HG03565 (cell line): ENCODE measurements at regions not wholly inside any gene's neighbourhood (a gene's known extent, or its start where the extent isn't known, plus 50 kb on each side); places are given as distances from the start of the nearest gene placed in this dataset.

Experiments
- ATAC-seq: cut with Tn5 transposase; IDR thresholded peaks from one replicate; pipeline ENCODE4 v1.9.1; 2021; ENCODE audit warnings: mild to moderate bottlenecking, moderate library complexity; ENCODE audit not compliant: unreplicated experiment

GRCh38 chr1:221150996-221151395 lies 271.8 kb downstream of the HLX start:
- no peak for ATAC-seq

GRCh38 chr1:221154932-221155331 lies 275.7 kb downstream of the HLX start:
- no peak for ATAC-seq

DNA sequence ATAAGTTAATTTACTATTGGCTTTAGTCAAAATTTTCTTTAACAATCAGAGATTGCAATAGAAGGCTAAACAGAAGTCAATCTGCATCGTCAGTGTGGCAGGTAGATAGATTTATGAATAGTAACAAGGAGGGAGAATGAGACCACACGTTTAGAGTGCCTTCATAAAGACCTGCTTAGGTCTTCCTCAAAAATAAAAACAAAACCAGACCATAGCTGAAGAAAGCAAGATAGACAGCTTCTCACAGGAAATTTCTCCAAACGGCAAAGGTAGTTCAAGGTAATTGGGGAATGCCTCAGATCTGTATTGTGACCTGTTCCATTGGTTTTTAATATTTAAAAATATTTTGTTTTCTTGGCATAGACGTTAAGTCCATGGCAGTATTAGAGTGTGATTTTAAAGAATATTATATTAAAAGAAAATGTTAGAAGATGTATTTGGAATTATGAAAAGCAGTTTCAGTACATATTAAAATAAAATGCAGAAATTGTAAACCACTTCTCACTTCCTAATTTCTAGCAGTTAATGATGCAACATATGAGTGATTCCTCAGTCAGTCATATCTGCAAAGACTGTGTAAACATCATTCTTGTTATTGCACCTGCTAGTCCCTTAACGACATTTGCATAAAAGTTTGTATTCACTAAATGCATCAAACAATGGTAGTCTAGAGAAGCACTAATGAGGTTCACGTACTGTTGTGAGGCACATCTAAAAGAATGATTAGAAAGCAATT lies 278.0 kb downstream of the HLX start:
- ATAC-seq, result peak; percentile 93

DNA sequence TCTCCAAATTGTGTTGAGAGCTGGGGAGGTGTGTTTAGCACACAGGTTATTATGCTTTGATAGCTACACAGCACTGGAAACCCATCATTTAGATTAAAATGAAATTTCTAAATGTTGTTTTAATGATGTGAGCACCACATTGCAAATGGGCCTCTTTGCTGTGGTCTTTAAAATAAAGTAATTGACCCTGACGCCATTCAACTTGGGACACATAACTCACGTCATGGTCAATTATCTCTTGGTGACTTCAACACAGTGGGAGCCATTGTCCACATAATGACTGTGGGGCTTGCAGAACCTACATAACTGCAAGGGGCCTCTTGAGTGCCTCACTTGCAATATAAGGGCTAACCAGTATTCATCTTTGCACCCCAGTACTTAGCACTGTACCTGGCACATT lies 280.4 kb downstream of the HLX start:
- no peak for ATAC-seq

DNA sequence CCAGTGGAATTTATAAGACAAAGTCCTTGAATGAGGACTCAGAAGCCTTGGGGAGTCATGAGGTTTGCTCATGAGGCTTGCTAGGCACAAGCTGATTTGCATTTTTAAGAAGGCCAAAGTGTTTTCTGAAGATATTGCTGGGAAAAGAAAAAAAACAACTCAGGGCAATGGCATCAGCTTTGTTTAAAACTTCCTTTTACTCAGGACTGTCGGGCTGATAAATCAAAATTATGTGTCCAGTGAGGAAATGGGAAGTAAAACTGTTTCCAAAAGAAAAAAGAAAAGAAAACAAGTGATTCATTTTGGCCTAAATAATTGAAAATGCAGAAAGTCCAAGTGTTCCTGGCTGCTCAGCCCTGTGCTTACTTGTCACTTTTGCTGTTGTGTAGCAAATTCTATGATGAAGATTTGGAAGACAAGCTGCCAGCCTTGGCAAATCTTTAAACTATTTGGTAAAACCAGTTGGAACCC lies 282.4 kb downstream of the HLX start:
- no peak for ATAC-seq

DNA sequence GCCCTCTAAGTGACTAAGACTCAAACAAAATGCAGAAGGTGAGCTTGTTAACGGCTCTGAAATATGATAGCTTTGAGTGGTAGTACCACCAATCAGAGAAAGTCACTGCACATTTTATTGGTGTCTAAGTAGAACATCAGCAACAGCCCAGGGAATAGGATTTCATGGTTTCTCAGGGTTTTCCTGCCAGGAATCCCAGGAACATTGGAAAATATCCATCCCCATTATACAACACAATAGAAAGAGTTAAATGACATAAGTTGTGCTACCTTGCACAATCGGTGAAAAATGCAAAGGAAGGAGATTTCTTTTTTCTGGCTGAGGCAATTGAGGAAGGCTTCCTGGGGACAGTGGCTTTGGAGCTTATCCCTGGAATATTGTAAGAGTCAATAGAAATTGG lies 283.1 kb downstream of the HLX start:
- no peak for ATAC-seq

GRCh38 chr1:221162939-221163338 lies 283.7 kb downstream of the HLX start:
- ATAC-seq, result no peak

DNA sequence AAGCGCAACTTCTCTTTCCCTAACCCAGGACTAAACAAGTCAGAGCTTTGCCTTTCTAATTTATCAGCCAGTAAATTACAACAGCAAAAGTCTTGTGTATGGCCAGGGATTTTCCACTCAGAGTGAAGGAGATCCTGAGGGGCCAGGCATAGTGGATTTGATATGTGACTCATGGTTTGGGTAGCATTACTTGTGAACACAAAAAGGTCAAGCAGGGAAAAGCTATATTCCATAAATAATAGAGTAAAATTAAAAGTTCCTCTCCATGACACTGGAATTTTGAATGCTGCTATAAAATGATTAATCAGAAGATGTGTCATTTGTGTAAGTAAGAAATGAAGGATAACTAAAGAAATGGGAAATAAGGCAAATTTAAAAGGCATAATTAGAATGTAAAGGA lies 284.8 kb downstream of the HLX start:
- ATAC-seq, result no peak

GRCh38 chr1:221164951-221165838 lies 286.0 kb downstream of the HLX start:
- ATAC-seq, result no peak

GRCh38 chr1:221165839-221166500 lies 286.7 kb downstream of the HLX start:
- ATAC-seq, result no peak

DNA sequence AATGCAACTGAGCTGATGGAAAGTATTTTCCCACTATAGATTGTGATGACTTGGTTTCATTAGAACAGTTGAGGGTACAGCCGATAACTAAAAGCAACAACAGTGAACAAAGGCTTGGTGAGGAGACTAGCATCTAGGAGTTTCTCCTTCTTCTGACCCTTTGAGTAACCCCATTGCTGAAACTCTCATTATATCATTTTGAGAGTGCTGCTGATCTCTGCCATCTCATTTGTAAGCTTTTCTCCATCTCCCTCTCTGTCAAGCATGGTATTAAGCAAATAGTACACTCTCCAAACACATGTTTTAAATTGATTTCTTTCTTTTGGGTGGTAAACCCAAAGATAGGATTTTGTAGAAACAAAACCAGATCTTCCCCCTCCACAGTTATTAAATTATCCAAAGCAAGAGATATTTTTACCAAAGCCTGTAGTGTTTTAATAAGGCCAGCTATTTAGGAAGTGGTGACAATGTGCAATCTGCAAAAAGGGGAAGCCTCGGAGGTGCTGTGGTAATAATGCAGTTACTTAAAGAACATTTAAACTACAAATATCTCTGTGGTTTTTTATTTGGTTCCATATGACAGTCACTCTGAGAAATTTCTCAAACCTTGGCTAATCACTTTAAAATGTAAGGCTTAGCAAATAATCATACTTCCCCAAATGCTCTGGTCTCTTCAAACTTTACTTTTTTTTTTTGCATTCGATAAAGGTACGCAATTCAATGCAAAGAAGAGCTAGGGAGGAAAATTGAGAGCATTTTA lies 287.5 kb downstream of the HLX start:
- ATAC-seq, result peak; percentile 92

- no peak for ATAC-seq
These were observed 290.2 kb downstream of the HLX start for GRCh38 chr1:221169447-221169889.

DNA sequence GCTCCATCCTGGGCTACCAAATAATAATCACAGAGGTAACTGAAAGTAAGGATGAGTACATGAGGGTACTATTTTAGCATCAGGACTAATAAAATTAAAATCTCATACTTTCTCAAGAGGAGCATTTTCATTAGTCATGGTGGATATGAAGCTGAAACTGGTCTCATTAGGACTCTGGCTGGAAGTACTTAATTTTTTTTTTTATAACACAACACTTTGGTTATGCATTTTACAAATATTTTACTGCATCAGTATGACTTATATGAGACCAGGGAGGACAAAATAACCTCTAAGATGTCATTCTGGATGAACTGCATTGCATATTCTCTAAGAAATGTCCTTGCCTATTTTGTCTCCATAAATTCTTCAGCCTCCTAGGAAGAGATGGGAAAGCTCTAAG lies 290.9 kb downstream of the HLX start:
- ATAC-seq, result no peak

DNA sequence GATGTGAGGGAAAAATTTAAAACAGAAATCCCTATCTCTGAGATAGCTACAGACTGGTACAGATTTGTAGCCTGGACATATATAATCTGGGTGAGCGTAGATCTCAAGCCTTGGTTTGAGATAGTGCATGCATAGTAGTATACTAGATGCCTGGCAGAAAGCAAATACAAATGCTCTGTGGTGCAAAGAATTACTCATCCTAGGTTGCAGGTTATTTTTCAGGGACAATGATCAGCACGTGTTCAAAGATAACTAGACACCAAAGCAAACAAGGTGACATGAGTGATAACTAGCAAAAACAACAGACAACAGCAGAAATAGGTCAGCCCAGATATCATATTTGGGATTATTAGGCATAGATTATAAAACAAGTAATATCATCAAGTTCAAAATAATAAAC lies 292.5 kb downstream of the HLX start:
- no peak for ATAC-seq

DNA sequence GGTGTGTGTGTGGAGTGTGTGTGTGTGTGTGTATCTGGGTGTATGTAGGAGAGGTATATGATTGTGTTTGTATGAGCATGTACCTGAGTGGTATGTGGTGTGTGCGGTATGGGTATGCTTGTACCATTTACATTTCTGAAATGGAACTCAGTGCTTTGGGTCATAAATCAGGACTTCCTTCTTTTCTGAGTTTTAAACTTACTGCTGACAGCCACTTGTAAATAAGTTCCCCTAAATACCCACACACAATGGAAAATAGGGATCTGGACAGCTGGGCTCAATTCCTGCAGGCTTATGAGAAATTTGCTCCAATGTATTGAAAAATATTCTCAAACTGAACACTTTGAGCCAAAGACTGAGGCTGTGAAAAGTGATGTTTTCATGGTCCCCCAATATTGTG lies 293.6 kb downstream of the HLX start:
- ATAC-seq, result no peak

DNA sequence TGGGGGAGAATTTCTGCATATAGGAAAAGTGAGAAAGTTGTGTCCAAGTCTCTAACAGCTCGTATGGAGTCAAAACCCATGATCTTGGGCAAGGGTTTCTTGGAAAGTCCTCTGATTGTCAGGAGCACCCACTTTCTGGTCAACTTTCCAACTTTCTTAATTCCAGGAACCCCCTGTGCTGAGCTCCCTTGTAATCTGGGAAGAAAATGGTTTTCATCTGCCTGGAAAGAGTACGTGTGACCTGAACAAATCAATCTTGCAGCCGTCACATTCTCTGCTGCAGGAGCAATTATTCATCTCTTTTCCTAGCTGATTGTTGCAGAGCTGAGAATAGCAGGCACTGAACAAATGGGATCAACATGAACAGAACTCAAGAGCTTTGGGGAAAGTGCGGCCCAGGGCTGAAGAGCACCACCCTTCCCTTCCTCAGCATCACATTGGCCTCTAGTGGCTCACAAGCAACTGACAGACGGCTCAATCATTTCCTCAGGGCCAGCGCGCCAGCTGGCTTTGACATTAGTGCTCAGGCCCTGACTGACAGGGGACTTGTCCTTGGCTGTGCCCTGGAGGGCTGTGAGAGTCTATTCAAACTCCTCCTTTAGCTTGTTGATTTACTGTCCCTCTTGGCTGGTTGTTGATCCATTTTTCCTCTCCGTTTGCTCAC lies 295.2 kb downstream of the HLX start:
- no peak for ATAC-seq

DNA sequence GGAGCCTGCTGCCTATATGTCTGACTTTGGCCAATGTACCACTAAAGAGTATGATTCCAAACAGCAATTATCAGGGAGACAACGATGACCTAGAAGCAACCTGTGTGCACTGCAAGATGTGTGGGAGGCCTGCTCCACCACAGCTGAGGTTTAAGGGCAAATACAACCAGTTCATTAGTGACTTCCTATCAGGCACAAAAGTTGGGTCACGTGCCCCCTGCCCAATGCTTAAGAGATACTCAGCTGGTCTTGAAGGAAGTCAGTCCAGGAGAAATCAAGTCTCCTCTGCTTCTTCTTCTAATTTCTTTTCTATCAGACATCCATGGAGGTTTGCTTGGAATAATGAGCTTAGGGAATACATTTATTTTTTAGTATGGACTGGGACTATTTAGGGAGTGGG lies 296.0 kb downstream of the HLX start:
- ATAC-seq, result no peak

DNA sequence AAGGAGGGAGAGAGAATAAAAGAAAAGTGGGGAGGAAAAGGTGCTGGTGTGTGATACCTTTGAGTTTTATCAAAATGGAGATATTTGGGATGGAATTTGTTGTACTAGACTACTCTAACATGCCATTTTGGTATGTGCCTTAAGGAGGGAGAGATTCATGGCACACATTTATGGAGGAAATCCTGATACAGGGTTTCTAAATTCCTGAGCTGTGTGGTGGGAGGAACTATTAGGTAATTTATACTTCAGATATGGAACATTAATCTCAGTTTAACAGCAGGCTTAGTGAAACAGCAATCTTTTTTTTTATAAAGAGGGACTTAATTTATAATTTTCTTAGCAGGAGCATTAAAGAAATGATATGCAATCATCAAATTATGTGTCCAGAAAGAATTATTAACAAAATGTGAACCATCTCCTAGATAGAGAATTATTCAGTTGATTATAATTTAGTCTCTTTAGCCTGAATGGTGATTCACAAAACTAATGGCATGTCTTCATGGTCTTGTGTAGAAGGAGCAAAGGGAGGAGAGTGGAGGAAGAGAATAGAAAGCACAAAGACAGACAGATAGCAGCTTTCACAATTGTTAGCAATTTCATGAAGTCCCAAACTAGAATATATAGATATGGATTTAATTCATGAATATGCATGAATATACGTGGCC lies 301.6 kb downstream of the HLX start:
- ATAC-seq, result no peak

DNA sequence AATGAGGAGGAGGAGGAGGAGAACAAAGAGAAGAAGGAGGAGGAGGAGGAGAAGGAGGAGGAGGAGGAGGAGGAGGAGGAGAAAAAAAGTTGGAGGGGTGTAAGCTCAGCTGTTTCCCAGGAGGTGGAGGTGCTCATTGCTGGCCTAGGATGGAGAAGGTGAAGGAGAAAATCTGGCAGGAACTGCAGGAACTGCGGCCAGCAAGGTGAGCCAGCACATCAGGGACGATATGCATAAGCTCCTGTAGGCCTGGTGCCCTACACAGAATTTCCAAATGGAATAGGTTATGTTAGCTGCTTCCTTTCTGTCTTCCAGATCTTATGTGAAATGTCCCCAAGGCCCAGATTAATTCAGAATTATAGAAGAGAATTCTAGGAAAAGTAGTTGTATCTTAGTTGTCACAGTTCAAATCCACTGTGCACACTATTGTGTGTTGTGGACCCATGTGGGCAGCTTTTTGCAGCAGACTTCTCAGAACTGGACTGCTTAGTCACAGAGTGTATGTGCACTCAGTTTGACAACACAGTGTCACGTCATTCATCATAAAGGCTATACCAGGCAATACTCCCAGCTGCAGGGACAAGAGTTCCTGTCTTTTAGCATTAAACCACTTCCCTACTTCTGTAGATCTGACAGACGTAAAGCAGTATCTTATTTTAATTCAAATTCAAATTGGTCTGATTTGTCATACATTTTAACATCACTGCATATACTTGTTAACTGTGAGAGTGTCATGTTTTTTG lies 303.7 kb downstream of the HLX start:
- no peak for ATAC-seq
